SK-N-MC (cell line): ENCODE measurements at regions not wholly inside any gene's neighbourhood (a gene's known extent, or its start where the extent isn't known, plus 50 kb on each side); places are given as distances from the start of the nearest gene placed in this dataset.

Experiments
- EZH2 ChIP-seq: fragments of 200-600 bp; sonication (generic); IDR thresholded peaks from one replicate; pipeline ENCODE4 v1.6.1; 2017; ENCODE audit warnings: antibody characterized with exemption
- FOXP2 ChIP-seq: optimal IDR thresholded peaks from 2 replicates; pipeline ENCODE3; 2011; ENCODE audit warnings: mild to moderate bottlenecking, moderate library complexity; ENCODE audit not compliant: insufficient read depth; ENCODE audit errors: extremely low read length, control extremely low read depth
- POLR2AphosphoS5 ChIP-seq: IDR thresholded peaks from 2 replicates; pipeline ENCODE4 v1.6.1; 2012; ENCODE audit warnings: mild to moderate bottlenecking, low read depth, low read length, borderline replicate concordance

GRCh38 chr5:108615216-108615615 lies 132.5 kb upstream of the FER start:
- TF ChIP-seq POLR2AphosphoS5 = no peak
- TF ChIP-seq EZH2 = no peak
- no peak for TF ChIP-seq FOXP2
